Gastroesophageal sphincter (tissue), 4 donors: ENCODE measurements at regions not wholly inside any gene's neighbourhood (a gene's known extent, or its start where the extent isn't known, plus 50 kb on each side); places are given as distances from the start of the nearest gene placed in this dataset.

Experiments used
- ATAC-seq: fragments of 150-250 bp; one replicate; pipeline ENCODE4 v1.9.1; 2016; ENCODE audit warnings: mild to moderate bottlenecking, moderate library complexity
- H3K27ac ChIP-seq, 4 donors: fragments of 200-600 bp; sonication (generic) in 3 of 4; 1 replicate in 3 of 4; 2 replicates in 1 of 4; pipeline ENCODE4 v1.5.1; 2016 to 2019
- H3K27me3 ChIP-seq: fragments of 200-600 bp; sonication (generic); one replicate; pipeline ENCODE4 v1.5.1; 2019
- H3K36me3 ChIP-seq, 2 donors: fragments of 200-600 bp; sonication (generic); one replicate each; pipeline ENCODE4 v1.5.1; 2019; ENCODE audit warnings: control low read depth in 1 of 2
- H3K4me1 ChIP-seq, 3 donors: fragments of 200-600 bp; sonication (generic); 1 replicate in 2 of 3; 2 replicates in 1 of 3; pipeline ENCODE4 v1.5.1; 2016 to 2019; ENCODE audit warnings: control low read depth in 2 of 3
- H3K4me3 ChIP-seq, 2 donors: fragments of 200-600 bp; sonication (generic); one replicate each; pipeline ENCODE4 v1.5.1; 2019; ENCODE audit warnings: mild to moderate bottlenecking in 1 of 2, moderate library complexity in 1 of 2
- H3K9me3 ChIP-seq, 3 donors: fragments of 200-600 bp; sonication (generic); one replicate each; pipeline ENCODE4 v1.5.1; 2017 to 2019; ENCODE audit warnings: control low read depth in 2 of 3
- CTCF ChIP-seq, 4 experiments: fragments of 200-600 bp in 2 of 4; fragments of 450-650 bp in 2 of 4; sonication (generic) in 1 of 4; IDR thresholded peaks; one replicate each; pipeline ENCODE4 v1.5.1; 2017 to 2019; ENCODE audit warnings: antibody characterized with exemption in 4 of 4, mild to moderate bottlenecking in 2 of 4, moderate library complexity in 2 of 4
- EP300 ChIP-seq: sonication (generic); formaldehyde crosslinking; IDR thresholded peaks from one replicate; pipeline ENCODE4 v1.6.1; 2017; ENCODE audit warnings: antibody characterized with exemption, mild to moderate bottlenecking
- POLR2A ChIP-seq, 2 donors: fragments of 450-650 bp; IDR thresholded peaks; one replicate each; pipeline ENCODE4 v1.6.1; 2017; ENCODE audit warnings: antibody characterized with exemption in 2 of 2, mild to moderate bottlenecking in 2 of 2, moderate library complexity in 1 of 2
- POLR2AphosphoS5 ChIP-seq: sonication (generic); formaldehyde crosslinking; IDR thresholded peaks from one replicate; pipeline ENCODE4 v1.6.1; 2017; ENCODE audit warnings: antibody characterized with exemption
- WGBS, 2 donors: methylation state at CpG; one replicate each; pipeline ENCODE4 v1.1.5; 2018; ENCODE audit warnings: low coverage in 1 of 2; 5-methylcytosine and 5-hydroxymethylcytosine counted together

- no peak for ATAC-seq
- Histone ChIP-seq H3K4me1 (no peaks in the 10 kb centered on the region), H3K27ac (no peak overlapping the region), H3K4me3 (no peak overlapping the region), H3K27me3 (no peaks in the 10 kb centered on the region), H3K36me3 (no peaks in the 10 kb centered on the region), H3K9me3 (peaks cover 0 to 8% (median 0%) of the 10 kb centered on the region in 3 donors)
- WGBS, 2 donors: 54 to 72% methylated on average over 2 of the region's 2 CpGs
- no peak for TF ChIP-seq EP300
- no peak for TF ChIP-seq POLR2A (IDR thresholded peaks at IDR 0.05)
- no peak for TF ChIP-seq POLR2AphosphoS5
- no peak for TF ChIP-seq CTCF (IDR thresholded peaks at IDR 0.05)
Measured at GRCh38 chr2:193703411-193703810, 1508.7 kb upstream of the TMEFF2 start.

GRCh38 chr2:193701484-193701883 lies 1506.8 kb upstream of the TMEFF2 start:
- TF ChIP-seq CTCF (IDR thresholded peaks at IDR 0.05) (no peak), POLR2AphosphoS5 (no peak), EP300 (no peak), POLR2A (IDR thresholded peaks at IDR 0.05) (no peak)
- no peaks in the 10 kb centered on the region for H3K27me3 ChIP-seq
- peaks cover 0 to 8% (median 0%) of the 10 kb centered on the region in 3 donors for H3K9me3 ChIP-seq
- H3K4me3 ChIP-seq: no peak overlapping the region
- no peak for ATAC-seq
- 82 to 100% methylated on average over 1 to 3 of the region's 3 CpGs for WGBS, 2 donors
- H3K27ac ChIP-seq: no peak overlapping the region
- H3K36me3 ChIP-seq: no peaks in the 10 kb centered on the region
- H3K4me1 ChIP-seq: no peaks in the 10 kb centered on the region

GRCh38 chr2:193695367-193695766 lies 1500.6 kb upstream of the TMEFF2 start:
- no peaks in the 10 kb centered on the region for H3K4me1 ChIP-seq
- no peak for TF ChIP-seq CTCF (IDR thresholded peaks at IDR 0.05)
- TF ChIP-seq EP300: no peak
- no peak for TF ChIP-seq POLR2A (IDR thresholded peaks at IDR 0.05)
- TF ChIP-seq POLR2AphosphoS5: no peak
- no peak overlapping the region for H3K27ac ChIP-seq
- no peaks in the 10 kb centered on the region for H3K27me3 ChIP-seq
- no peak overlapping the region for H3K4me3 ChIP-seq
- no peaks in the 10 kb centered on the region for H3K9me3 ChIP-seq
- 45 to 53% methylated on average over 1 of the region's 1 CpG for WGBS, 2 donors
- ATAC-seq: no peak
- H3K36me3 ChIP-seq: no peaks in the 10 kb centered on the region

GRCh38 chr2:193693758-193694157 lies 1499.0 kb upstream of the TMEFF2 start:
- 64 to 67% methylated on average over 3 of the region's 3 CpGs for WGBS, 2 donors
- Histone ChIP-seq H3K9me3 (no peaks in the 10 kb centered on the region), H3K36me3 (no peaks in the 10 kb centered on the region), H3K27me3 (no peaks in the 10 kb centered on the region), H3K4me1 (no peaks in the 10 kb centered on the region), H3K27ac (no peak overlapping the region), H3K4me3 (no peak overlapping the region)
- TF ChIP-seq POLR2AphosphoS5: no peak
- no peak for TF ChIP-seq POLR2A (IDR thresholded peaks at IDR 0.05)
- no peak for TF ChIP-seq EP300
- TF ChIP-seq CTCF (IDR thresholded peaks at IDR 0.05): no peak
- no peak for ATAC-seq

GRCh38 chr2:193690572-193690971 lies 1495.8 kb upstream of the TMEFF2 start:
- no peaks in the 10 kb centered on the region for H3K27me3 ChIP-seq
- H3K4me3 ChIP-seq: no peak overlapping the region
- no peaks in the 10 kb centered on the region for H3K4me1 ChIP-seq
- no peak for ATAC-seq
- H3K27ac ChIP-seq: no peak overlapping the region
- H3K36me3 ChIP-seq: no peaks in the 10 kb centered on the region
- TF ChIP-seq EP300 (no peak), POLR2AphosphoS5 (no peak), CTCF (IDR thresholded peaks at IDR 0.05) (no peak), POLR2A (IDR thresholded peaks at IDR 0.05) (no peak)
- H3K9me3 ChIP-seq: no peaks in the 10 kb centered on the region
- WGBS, 2 donors: 76 to 77% methylated on average over 2 of the region's 2 CpGs
